ENCODE measurements at regions not wholly inside any gene's neighbourhood (a gene's known extent, or its start where the extent isn't known, plus 50 kb on each side); places are given as distances from the start of the nearest gene placed in this dataset.

GRCh38 chrX:5474282-5474681, 754.4 kb downstream of the NLGN4X start:
- no peaks in the 10 kb centered on the region for H3K27me3 ChIP-seq (ENCODE audit: insufficient read depth, low read length)
- H2AFZ ChIP-seq (ENCODE audit: low read length) = no peak overlapping the region
- no peaks in the 10 kb centered on the region for H3F3A ChIP-seq (ENCODE audit: insufficient read depth, low read length)
- H3K9ac ChIP-seq (ENCODE audit: low read length) = no peak overlapping the region
- H3K27ac ChIP-seq (ENCODE audit: low read depth, low read length, poor library complexity, severe bottlenecking) = no peak overlapping the region
- no peak overlapping the region for H3K4me3 ChIP-seq (ENCODE audit: low read depth, low read length, poor library complexity, severe bottlenecking)
- H4K20me1 ChIP-seq (ENCODE audit: insufficient read depth, low read length) = no peaks in the 10 kb centered on the region
- H3K36me3 ChIP-seq (ENCODE audit: insufficient read depth, low read length) = no peaks in the 10 kb centered on the region
- TF ChIP-seq CTCF (IDR thresholded peaks at IDR 0.05; ENCODE audit: low read length) (no peak), EZH2 (IDR thresholded peaks at IDR 0.05; ENCODE audit: borderline replicate concordance, low read length) (no peak)
- no peaks in the 10 kb centered on the region for H3K9me2 ChIP-seq (ENCODE audit: low read depth, low read length)
- no peaks in the 10 kb centered on the region for H3K9me3 ChIP-seq (ENCODE audit: low read length)
- H3K79me2 ChIP-seq (ENCODE audit: insufficient read depth, low read length) = no peaks in the 10 kb centered on the region
- H3K4me1 ChIP-seq (ENCODE audit: insufficient read depth, low read length, severe bottlenecking) = no peaks in the 10 kb centered on the region
- no peak overlapping the region for H3K4me2 ChIP-seq (ENCODE audit: low read length)

- Histone ChIP-seq H3K4me3 (ENCODE audit: low read depth, low read length, poor library complexity, severe bottlenecking) (no peak overlapping the region), H3K9me2 (ENCODE audit: low read depth, low read length) (no peaks in the 10 kb centered on the region), H3K79me2 (ENCODE audit: insufficient read depth, low read length) (no peaks in the 10 kb centered on the region), H3K27ac (ENCODE audit: low read depth, low read length, poor library complexity, severe bottlenecking) (no peak overlapping the region), H3K36me3 (ENCODE audit: insufficient read depth, low read length) (no peaks in the 10 kb centered on the region), H3F3A (ENCODE audit: insufficient read depth, low read length) (no peaks in the 10 kb centered on the region), H3K4me2 (ENCODE audit: low read length) (no peak overlapping the region), H3K9ac (ENCODE audit: low read length) (no peak overlapping the region), H3K27me3 (ENCODE audit: insufficient read depth, low read length) (no peaks in the 10 kb centered on the region), H2AFZ (ENCODE audit: low read length) (no peak overlapping the region), H3K4me1 (ENCODE audit: insufficient read depth, low read length, severe bottlenecking) (no peaks in the 10 kb centered on the region), H4K20me1 (ENCODE audit: insufficient read depth, low read length) (no peaks in the 10 kb centered on the region), H3K9me3 (ENCODE audit: low read length) (no peaks in the 10 kb centered on the region)
- no peak for TF ChIP-seq EZH2 (IDR thresholded peaks at IDR 0.05; ENCODE audit: borderline replicate concordance, low read length)
- peak; percentile 14; the same call in 1 of the 2 replicates for TF ChIP-seq CTCF (IDR thresholded peaks at IDR 0.05; ENCODE audit: low read length)
These were observed 770.3 kb downstream of the NLGN4X start for GRCh38 chrX:5458300-5458842.

GRCh38 chrX:5449323-5449722, 779.3 kb downstream of the NLGN4X start:
- no peaks in the 10 kb centered on the region for H3K4me1 ChIP-seq (ENCODE audit: insufficient read depth, low read length, severe bottlenecking)
- no peaks in the 10 kb centered on the region for H3K79me2 ChIP-seq (ENCODE audit: insufficient read depth, low read length)
- H3F3A ChIP-seq (ENCODE audit: insufficient read depth, low read length) = no peaks in the 10 kb centered on the region
- no peaks in the 10 kb centered on the region for H3K36me3 ChIP-seq (ENCODE audit: insufficient read depth, low read length)
- H4K20me1 ChIP-seq (ENCODE audit: insufficient read depth, low read length) = no peaks in the 10 kb centered on the region
- H3K9me3 ChIP-seq (ENCODE audit: low read length) = no peaks in the 10 kb centered on the region
- no peak overlapping the region for H3K4me3 ChIP-seq (ENCODE audit: low read depth, low read length, poor library complexity, severe bottlenecking)
- TF ChIP-seq EZH2 (IDR thresholded peaks at IDR 0.05; ENCODE audit: borderline replicate concordance, low read length) (no peak), CTCF (IDR thresholded peaks at IDR 0.05; ENCODE audit: low read length) (no peak)
- no peak overlapping the region for H3K27ac ChIP-seq (ENCODE audit: low read depth, low read length, poor library complexity, severe bottlenecking)
- H3K9me2 ChIP-seq (ENCODE audit: low read depth, low read length) = no peaks in the 10 kb centered on the region
- H3K4me2 ChIP-seq (ENCODE audit: low read length) = no peak overlapping the region
- no peak overlapping the region for H2AFZ ChIP-seq (ENCODE audit: low read length)
- no peaks in the 10 kb centered on the region for H3K27me3 ChIP-seq (ENCODE audit: insufficient read depth, low read length)
- no peak overlapping the region for H3K9ac ChIP-seq (ENCODE audit: low read length)

Measured in OCI-LY1 (cell line).